ENCODE measurements at regions not wholly inside any gene's neighbourhood (a gene's known extent, or its start where the extent isn't known, plus 50 kb on each side); places are given as distances from the start of the nearest gene placed in this dataset.

DNA sequence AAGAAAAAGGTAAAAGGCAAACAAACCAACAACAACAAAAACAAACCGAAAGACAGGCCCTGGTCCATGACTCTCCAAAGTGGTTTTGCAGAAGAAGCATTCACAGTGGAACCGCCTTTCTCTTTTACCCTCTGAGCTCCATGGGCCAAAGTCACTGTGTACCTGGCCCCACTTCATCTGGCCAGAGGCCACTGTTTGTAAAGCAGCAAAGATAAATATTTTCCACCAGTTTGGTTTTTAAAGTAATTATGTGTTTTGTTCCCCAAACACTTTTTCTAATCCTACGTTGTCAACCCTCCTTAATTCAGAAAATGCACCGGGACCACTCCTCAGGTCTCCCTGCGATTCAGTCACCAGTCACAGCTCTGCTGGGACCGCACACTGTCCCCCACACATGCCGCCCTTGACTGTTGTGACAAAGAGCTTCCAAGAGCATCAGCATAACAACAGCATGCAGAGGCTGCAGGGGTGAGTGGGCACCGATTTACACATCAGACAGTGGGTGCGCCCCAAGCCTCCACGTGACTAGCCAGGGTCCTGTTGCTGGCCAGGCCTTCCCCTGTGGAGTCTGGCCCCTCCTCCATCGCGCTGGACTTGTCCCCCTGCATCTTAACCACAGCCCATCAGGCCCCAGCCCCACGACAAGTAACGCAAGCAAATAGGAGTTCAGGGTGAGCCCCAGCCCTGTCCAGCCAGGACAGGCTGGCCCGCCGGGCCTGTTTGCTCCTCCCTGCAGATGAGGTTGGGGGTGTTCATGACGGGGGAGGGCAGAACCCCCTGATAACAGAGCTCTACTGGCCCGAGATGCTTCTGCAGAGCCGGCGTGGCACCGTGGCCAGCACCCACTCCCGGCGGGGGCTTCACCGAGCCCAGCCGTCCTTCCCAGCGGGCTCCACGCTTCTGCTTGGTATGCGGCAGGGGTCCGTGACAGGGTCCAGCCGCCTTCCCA, 65.2 kb upstream of the DIO3 start:
- DNase-seq (ENCODE audit: low read depth in 2 of 2, low spot score in 1 of 2), result no peak

DNA sequence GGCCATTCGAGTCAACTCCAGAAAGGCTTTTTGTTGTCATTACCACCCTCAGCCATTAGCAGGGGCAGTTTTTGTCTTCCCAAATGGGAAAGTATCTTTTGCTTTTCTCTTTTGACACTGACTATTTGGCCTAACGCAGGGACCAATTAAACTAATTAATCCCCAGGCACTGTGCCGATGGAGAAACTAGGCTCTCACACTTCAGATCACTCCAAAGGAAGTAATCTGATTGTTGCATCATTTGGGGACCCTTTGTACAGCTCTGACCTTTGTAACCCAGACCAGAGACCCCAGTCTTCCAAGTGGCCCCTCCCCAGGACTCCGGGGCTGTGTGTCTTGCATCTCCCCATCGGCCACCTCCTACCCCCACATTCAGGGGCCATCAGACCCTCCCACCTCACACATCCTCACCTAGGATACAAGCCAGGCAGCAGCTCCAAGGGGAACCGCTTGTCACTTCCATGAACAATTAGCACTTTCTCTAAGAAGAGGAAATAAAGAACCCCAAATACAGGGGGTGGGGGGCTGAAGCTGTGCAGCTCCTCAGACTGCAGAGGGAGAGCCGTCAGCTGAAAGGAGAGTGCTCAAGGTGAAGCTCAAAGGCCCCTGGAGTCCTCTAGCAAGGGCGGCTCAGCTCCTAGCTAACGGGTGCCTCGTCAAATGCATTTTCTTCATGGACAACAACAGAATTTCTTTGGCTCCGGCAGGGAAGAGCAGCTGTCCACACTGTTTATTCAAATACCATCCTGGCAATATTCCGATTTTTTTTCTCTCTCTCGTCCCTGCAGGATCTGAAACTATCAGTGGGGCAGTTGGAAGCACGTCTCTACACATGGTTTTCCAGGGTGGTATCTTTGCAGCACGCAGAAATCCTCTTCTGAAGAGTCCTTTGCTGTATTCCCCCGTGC, 64.3 kb upstream of the DIO3 start:
- no peak for DNase-seq (ENCODE audit: low read depth in 2 of 2, low spot score in 1 of 2)

DNA sequence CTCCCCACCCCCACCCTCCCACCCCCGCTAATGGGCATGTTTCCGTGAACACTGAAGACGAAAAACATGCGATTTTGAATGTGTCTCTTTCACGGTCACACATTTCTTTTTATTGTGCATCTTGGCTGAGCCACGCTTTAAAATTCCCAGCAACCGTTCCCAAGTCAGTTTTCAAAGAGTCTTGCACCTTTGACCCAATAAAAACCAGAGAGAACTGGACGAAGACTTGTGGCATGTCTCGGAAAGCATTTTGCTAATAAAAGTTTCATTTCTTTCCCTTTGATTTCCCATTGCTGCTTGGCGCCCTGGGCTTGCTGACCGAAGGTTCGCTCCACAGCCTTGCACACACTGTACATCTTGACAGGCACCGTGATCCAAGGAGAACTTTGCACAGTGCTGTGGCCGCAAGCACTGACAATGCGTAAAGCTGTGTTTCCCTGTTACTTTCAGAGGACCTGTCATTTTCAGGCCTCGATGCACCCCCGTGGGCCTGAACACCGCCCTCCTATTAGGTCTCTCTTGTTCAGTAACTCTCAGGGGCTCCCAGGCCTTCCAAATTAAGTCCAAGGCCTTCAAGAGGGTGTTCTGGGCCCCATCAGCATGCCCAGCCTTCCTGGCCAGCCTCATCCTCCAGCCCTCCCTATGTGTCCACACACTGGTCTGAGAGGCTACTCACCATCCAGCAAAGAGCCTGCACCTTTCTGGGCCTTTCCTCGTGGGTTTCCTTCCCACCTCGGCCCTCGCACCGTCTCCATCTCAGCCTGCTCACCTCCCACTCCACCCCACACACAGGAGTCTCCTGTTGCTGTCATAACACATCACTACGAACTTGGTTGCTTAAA, 63.4 kb upstream of the DIO3 start:
- no peak for DNase-seq (ENCODE audit: low read depth in 2 of 2, low spot score in 1 of 2)

DNA sequence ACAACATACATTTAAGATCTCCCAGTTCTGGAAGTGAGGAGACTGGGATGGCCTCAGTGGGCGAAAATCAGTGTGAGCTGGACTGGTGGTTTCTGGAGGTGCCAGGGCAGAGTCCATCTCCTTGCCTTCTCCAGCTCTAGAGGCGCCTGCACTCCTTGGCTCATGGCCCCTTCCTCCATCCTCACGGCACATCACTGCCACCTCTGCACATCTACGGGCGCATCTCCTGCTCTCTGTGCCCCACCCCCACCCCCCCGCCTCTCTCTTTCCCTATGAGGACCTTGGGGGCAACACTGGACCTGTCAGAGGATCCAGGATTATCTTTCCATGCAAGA, 62.8 kb upstream of the DIO3 start:
- no peak for DNase-seq (ENCODE audit: low read depth in 2 of 2, low spot score in 1 of 2)

DNA sequence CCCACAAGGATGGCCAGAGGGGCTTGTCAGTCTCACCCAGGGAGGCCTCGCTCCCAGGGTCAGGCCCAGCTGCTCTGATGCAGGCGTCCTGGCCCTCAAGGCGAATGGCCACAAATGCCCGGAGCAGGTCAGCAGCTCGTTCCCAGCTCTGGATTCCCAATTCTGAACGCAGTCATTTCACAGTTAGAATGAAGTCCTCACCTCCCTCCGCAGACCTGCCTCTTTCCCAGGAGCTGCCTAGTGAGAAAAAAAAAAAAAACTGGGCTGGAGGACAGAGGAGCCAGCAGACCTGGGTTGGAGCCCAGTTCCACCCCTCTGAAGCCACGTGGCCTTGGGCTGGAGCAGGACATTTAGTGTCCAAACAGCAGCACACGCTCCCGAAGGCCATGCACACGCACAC, 62.2 kb upstream of the DIO3 start:
- no peak for DNase-seq (ENCODE audit: low read depth in 2 of 2, low spot score in 1 of 2)

DNA sequence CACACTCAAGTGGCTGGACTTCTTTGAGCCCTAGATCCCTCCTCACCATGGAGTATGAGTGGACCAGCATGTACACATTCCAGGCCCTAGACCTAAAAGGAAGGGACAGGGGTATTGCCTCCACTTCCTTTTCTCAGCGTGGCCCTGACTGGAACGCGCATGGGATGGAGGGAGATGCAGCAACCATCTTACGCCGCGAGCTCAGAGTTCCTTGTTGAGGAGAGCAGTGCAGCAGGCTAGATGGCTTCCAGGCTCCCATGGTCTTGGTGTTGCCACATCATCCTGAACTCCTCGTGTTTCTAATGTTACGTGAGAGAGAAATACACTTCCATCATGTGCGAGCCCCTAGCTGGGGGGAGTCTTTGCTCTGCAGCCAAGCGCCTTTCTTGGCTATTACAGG, 61.8 kb upstream of the DIO3 start:
- DNase-seq (ENCODE audit: low read depth in 2 of 2, low spot score in 1 of 2), result no peak

DNA sequence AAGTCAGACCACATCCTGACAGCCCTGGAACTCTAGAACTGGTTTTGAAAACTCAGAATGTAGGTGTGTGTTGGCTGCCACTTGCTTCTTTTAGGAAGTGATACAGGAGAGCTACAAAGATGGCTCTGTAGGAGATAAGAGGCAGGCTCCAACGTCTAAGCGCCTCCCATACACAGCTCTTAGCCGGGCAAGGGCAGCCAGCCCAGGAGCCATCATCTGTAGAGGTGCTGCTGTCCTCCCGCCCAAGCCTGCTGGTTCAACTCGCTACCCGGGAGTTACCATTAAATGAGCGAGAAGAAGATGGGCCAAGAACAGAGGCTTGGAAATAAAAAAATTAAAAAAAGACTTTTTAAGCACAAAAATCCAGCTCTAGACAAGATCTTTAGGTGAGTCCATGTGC, 61.2 kb upstream of the DIO3 start:
- no peak for DNase-seq (ENCODE audit: low read depth in 2 of 2, low spot score in 1 of 2)

DNA sequence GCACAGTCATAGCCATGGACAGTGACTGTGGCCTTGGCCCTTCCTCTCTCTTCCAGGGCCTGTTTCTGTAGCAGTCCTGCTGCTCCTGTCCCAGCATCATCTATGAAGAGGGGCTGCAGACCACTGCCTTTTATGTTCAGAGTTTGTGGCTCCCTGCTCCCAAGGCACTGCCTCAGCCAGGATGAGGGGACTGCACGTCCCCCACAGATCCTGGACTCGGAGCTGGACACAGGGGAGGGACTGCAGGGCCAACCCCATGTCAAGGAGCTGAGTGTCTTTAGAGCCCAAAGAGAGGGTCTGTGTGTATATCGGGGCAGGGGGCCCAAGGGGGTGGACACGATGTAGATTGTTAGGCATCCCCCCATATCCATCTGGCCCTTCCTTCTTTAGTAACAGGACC, 60.6 kb upstream of the DIO3 start:
- no peak for DNase-seq (ENCODE audit: low read depth in 2 of 2, low spot score in 1 of 2)

DNA sequence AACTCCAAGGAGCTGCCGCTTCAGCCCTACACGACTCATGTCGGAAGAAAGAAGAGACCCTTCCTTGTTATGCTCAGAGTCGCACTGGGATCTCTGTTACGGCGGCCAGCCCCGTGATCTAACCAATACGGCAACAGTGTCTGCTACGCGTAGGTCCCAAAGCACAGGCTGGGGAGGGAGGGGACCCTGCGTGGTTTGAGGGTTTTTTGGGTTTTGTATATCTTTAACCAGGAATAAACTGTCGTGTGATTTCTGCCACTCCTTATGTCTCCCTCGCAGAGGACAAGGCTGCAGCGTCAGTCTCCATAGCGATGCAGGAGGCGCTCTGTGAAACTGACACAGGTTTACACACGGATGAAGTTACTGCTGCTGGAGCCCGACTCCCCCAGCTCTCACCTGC, 60.0 kb upstream of the DIO3 start:
- no peak for DNase-seq (ENCODE audit: low read depth in 2 of 2, low spot score in 1 of 2)

DNA sequence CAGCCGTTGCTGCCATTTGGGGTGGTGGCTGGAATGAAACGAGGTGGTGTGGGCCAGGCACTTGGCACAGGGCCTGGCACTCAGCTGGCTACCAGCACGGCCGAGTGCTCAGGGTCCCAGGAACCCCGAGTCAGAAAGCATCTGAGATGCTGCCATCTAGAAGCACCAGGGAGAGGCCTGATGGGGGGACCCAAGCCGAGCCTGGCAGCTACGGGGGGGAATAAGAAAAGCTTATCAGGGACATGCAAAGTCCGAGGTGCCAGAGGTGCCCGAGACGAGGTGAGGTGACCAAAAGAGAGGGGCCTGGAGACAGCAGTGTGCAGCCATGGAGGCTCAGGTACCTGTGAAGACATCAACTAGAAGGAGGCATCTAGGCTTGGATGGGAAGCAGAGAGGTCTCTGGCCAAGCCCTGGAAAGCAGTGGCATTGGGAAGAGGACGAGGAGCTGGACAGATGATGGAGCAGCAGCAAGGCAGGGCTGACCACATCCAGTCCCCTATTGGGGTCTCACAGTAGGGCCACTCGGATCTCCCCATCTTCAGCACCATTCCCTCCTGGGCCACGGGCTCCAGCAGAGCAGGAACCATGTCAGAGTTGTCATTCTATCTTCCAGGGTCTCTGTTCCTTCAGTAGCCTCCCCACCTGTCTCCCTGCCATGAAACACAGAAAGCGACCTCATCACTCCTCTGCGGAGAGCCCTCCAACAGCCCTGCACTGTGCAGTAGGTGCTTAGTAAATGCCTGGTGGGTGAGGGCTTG, 59.3 kb upstream of the DIO3 start:
- DNase-seq (ENCODE audit: low read depth in 2 of 2, low spot score in 1 of 2), result no peak

DNA sequence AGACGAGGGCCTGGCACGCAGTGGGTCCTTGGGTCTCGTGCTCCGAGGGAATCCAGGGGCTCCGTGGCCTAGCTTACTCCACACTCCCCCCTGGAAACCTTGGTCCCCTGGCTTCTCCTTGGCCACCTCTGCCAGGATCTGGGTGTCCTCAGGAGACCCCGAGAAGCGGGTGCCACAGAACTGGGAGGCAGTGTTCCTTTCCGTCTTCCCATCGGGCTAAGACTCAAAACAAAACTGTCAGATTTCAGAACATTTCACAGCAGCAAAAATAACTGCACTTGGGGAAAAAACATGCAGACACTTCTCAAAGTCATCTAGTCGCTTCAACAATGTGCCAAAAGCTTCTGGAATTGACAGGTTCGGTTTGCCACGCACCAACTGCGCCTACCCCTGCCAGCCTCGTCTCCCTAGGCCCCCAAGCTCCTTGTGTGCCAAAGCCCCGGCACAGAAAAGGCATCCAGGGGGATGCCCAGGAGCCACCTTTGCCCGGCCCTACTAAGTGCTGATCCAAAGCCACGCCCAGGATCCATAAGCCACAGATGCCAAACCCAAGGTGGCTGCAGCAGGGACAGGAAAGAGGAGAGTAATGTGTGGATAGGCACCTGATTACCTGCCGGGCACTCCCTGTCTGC, 58.4 kb upstream of the DIO3 start:
- DNase-seq (ENCODE audit: low read depth in 2 of 2, low spot score in 1 of 2), result no peak

DNA sequence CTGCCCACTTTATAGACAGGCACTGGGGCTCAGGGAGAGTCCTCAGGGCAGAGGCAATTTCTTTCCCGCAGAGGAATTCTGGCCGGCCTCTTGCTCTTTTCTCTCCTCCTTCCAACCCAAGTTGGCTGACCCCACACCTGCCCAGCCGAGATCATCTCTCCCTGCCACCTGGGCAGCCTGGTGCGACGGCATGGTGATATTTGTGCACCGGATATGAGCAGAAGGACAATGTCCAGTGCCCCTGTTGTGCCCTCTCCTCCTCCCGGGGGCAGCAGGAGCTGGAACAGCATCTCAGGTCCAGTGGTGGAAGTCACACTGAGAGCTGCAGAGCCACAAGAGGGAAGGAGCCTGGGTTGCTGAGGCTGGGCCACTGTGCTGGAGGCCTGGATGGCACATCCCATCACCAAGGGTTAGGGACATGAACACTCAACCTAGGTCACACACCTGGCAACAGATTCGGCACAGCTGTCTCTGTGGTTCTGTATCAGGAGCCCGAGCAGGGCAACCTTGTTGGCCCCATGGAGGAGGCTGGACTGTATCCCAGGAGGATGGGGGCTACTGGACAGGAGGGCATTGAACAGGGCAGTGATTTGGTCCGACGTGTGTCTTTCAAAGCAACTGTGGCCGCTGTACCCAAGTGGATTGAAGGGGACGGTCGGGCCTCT, 57.7 kb upstream of the DIO3 start:
- no peak for DNase-seq (ENCODE audit: low read depth in 2 of 2, low spot score in 1 of 2)

DNA sequence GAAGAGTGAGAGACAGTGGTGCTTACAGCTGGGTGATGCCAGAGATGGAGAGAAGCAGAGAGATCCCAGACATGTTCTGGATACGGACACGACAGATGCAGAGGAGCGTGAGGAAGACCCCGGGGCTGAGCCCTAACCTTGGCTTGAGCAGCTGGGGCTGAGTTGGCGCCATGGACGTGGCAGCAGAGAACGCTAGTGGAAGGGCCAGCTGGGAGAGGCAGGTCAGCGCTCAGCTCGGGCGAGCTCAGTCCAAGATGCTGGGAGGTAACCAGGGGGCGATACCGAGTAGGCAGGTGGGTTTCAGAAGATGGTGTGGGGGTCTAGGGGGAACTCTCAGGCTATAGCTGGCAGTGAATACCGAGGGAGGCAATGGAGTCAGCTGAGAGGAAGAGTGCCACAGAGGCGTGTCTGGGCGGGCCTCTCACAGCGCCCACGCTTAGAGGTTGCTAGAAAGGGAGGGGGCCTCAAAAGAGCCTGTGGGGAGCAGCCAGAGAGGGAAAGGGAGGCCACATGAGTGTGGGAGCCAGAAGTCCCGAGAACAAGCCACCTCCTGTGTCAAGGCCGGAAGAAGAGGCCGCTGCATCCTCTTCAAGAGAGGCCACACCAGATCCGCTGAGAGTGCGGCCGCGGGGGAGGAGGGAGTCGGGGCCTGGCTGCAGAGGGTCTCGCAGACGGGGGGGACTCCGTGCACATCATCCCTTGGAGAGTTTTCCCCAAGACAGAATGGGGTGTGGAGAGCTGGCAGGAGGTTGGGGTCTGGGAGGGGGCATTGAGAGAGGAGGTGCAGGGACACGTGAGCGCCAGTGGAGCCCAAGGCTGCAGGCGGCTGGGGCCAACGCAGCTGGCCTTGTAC, 57.0 kb upstream of the DIO3 start:
- DNase-seq (ENCODE audit: low read depth in 2 of 2, low spot score in 1 of 2), result no peak

DNA sequence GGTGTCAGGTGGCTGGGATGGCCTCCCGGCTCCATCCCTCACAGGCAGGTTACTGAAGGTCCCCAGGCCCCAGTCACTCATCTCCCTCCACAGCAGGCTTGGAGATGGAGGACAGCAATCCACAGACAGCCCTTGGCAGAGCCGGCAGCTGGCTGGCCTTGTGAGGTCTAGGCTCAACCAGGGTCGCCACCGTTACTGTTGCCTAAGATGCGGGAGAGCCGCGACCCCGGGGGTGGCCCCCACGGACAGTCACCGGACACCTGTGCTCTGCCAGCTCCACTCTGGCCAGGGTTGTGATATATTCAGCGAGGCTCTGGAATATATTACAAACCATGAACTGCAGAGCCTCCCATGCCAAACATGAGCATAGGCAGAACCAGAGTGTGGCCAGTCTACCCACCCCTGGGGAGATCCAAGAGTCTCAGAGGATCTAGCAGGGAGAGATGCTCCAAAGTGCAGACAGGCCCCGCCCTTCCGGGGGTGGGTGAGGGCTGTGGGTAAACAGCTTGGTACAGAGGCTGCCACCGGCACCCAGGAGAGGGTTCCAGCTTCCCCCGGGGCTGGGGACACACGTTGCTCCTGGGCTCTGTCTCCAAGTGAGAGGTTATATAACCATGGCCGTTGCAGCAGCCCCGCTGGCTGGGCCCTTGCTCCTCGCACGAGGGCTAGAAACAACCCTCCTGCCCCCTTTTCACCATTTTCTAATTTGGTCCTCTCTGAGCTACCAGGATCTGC, 55.9 kb upstream of the DIO3 start:
- no peak for DNase-seq (ENCODE audit: low read depth in 2 of 2, low spot score in 1 of 2)

DNA sequence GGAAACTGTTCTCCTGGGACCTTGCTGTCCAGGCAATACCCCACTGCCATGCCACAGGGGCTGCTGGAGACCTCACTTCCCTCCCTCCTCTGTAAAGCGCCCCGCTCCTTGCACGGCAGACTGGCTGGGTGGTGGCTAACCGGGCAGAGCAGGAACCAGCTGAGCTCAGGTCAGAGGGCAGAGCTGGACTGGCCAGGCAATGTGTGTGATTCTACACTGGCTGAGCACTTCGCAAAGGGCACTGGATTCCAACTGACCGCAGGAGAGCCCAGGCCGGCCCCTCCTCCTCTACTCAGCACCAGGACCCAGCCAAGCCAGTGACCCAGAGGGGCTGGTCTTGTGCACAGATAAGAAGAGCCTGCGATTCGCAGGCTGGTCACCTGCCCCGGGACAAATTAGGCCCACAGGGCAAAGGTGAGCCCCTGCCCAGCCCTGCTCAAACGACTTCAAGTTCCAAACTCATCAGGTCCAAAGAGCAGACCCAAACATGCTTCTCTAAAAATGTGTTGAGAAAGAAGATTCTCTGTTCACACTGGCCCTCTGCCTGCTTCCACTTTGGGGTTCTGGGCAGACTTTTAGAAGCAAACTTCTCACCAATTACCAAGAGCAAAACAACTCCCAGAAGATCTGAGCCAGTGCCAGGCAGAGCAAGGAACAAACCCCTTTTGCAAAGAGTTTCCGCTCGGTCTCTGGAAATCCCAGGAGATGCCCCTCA, 54.9 kb upstream of the DIO3 start:
- DNase-seq (ENCODE audit: low read depth in 2 of 2, low spot score in 1 of 2), result no peak

DNA sequence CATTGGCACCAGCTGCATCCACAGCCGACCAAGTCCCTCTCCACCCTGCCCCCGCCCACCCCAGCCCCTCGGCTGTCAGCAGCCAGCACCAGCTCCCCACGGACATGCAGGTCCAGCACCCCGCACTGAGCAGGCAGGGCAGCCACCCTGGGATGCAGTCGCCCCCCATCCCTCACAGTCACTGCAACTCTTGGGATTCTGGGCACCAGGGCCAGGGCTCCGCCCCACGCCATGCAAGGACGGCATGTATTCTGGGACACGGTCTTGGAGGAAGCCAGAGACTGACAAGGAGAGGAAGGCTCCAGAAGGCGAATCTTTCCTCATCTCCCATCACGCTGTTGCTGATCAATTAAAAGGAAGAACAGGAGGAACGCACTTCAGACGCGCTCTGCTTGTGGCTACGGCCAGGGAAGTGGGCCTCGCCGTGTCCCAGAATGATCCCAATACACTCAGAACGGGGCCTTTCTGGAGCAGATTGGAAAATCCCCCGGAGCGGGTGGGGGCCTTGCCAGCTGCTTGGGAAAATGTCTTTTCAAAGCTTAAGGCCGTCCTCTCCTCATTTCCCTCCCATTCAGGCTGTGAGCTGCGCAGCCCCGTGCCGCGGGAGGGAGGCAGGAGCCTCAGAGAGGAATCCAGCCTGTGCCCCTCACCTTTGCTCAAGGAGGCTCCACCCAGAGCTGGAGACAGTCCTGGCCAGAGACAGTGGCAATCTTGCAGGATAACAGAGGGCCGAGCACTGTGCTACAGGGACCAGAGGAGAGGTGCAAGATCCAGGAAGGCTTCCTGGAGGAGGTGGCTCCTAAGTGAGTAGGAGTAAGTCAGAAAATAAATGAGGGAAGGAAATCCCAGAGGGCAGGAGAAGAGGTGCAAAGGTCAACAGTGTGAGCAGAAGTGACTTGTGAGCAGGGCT, 54.1 kb upstream of the DIO3 start:
- DNase-seq (ENCODE audit: low read depth in 2 of 2, low spot score in 1 of 2), result no peak

DNA sequence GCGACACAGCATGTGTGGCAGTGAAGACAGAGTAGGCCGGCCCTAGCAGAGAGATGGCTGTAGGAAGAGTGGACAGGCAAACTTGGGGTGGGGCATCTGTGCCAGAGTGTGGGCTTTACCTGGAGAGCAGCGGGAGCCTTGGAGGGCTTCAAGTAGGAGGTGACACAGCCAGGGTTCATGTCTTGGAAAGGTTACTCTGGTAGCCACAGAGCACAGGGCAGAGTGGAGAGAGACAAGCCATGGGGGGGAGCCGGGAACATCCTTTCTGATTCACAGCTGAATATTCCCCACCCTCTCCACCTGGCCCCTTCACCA, 53.5 kb upstream of the DIO3 start:
- no peak for DNase-seq (ENCODE audit: low read depth in 2 of 2, low spot score in 1 of 2)
